ENCODE measurements at regions not wholly inside any gene's neighbourhood (a gene's known extent, or its start where the extent isn't known, plus 50 kb on each side); places are given as distances from the start of the nearest gene placed in this dataset.

- Histone ChIP-seq H3K4me1 (ENCODE audit: control insufficient read depth, insufficient read depth, low read length) (peaks cover 50% of the 10 kb centered on the region), H3K4me3 (ENCODE audit: low read depth, low read length) (no peak overlapping the region), H3K27ac (ENCODE audit: low read depth, low read length) (no peak overlapping the region), H3K27me3 (ENCODE audit: control insufficient read depth, insufficient read depth, low read length) (no peaks in the 10 kb centered on the region), H3K9me3 (ENCODE audit: control insufficient read depth, insufficient read depth, low read length) (no peaks in the 10 kb centered on the region), H3K36me3 (ENCODE audit: control insufficient read depth, insufficient read depth, low read length) (no peaks in the 10 kb centered on the region), H3K9ac (ENCODE audit: low read depth, low read length) (no peak overlapping the region)
Observed at GRCh38 chr9:14531341-14532269, 161.6 kb downstream of the ZDHHC21 start.

DNA sequence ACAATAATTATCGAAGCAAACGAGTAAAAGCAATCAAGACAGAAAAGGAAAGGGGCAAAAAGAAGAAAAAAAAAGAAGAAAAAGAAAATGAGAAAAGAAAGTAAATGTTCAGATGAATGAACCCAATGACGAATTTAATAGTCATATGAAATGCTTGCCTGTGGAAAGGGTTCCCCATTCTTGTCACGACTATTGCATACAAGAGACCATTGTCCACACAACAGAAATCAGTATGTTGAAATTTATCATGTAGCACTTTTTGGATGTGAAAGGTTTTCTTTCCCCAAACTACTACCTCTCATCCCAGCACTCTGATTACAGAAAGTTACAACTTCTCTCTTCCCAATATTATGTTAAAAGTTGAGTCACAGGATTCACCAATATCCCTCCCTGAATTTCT is 162.4 kb downstream of the ZDHHC21 start:
- Histone ChIP-seq H3K27ac (ENCODE audit: low read depth, low read length) (no peak overlapping the region), H3K4me3 (ENCODE audit: low read depth, low read length) (no peak overlapping the region), H3K4me1 (ENCODE audit: control insufficient read depth, insufficient read depth, low read length) (peaks cover 50% of the 10 kb centered on the region), H3K36me3 (ENCODE audit: control insufficient read depth, insufficient read depth, low read length) (no peaks in the 10 kb centered on the region), H3K27me3 (ENCODE audit: control insufficient read depth, insufficient read depth, low read length) (no peaks in the 10 kb centered on the region), H3K9me3 (ENCODE audit: control insufficient read depth, insufficient read depth, low read length) (no peaks in the 10 kb centered on the region), H3K9ac (ENCODE audit: low read depth, low read length) (no peak overlapping the region)

DNA sequence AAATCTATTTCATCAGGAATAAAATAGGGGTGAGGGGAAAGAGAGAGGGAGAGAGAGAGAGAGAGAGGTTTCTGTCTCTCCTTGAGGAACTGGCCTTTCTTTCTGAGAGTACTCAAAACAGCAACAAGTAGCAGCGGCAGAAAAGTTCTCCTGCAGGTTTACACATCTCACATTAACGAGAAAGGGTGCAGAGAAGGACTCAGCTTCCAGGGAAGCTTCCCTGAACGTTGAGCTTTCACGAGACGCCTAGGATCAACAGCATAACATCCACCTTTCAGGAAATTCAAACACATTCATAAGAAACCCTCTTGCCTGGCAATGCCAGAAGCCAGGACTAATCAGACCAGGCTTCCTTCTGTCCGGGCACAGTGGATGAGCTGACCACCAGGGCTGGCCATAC is 162.9 kb downstream of the ZDHHC21 start:
- Histone ChIP-seq H3K9me3 (ENCODE audit: control insufficient read depth, insufficient read depth, low read length) (no peaks in the 10 kb centered on the region), H3K4me3 (ENCODE audit: low read depth, low read length) (no peak overlapping the region), H3K27ac (ENCODE audit: low read depth, low read length) (no peak overlapping the region), H3K27me3 (ENCODE audit: control insufficient read depth, insufficient read depth, low read length) (no peaks in the 10 kb centered on the region), H3K4me1 (ENCODE audit: control insufficient read depth, insufficient read depth, low read length) (peaks cover 47% of the 10 kb centered on the region), H3K9ac (ENCODE audit: low read depth, low read length) (no peak overlapping the region), H3K36me3 (ENCODE audit: control insufficient read depth, insufficient read depth, low read length) (no peaks in the 10 kb centered on the region)

DNA sequence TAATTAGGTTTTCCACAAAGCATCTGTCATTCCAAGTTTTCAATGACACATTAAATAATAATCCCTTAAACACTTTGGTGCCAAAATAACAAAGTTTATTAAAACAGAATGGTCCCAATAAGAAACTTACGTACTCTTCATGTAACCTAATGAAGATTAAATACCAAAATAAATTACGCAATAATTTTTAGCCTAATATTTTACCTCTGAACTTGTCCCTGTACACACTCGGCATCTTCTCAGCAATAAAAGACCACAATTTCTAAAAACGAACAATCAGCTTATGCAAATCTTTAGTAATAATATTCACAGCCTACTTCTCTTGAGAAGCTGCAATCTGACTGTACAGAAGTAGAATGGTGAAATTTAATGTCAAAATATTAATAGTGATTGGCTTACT is 163.6 kb downstream of the ZDHHC21 start:
- Histone ChIP-seq H3K9ac (ENCODE audit: low read depth, low read length) (no peak overlapping the region), H3K4me3 (ENCODE audit: low read depth, low read length) (no peak overlapping the region), H3K27ac (ENCODE audit: low read depth, low read length) (no peak overlapping the region), H3K4me1 (ENCODE audit: control insufficient read depth, insufficient read depth, low read length) (peaks cover 40% of the 10 kb centered on the region), H3K36me3 (ENCODE audit: control insufficient read depth, insufficient read depth, low read length) (no peaks in the 10 kb centered on the region), H3K27me3 (ENCODE audit: control insufficient read depth, insufficient read depth, low read length) (no peaks in the 10 kb centered on the region), H3K9me3 (ENCODE audit: control insufficient read depth, insufficient read depth, low read length) (no peaks in the 10 kb centered on the region)

DNA sequence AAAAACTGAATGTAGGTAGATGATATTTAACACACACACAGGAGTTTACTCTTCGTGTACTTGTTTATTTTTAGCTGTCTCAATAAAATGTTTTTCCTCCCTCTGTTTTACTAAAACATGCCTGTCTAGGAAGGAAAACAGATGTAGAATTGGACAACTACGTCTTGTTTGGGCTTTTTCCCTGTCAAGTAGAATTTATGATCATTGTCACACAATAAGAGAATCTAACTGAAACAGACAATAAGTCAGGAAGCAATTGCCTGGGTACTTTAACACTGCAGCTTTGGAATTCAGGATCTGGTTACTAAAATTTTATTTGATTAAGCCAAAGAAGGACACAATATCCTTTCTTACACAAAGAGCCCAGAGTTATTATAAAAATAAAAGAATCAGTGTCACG is 164.2 kb downstream of the ZDHHC21 start:
- Histone ChIP-seq H3K27me3 (ENCODE audit: control insufficient read depth, insufficient read depth, low read length) (no peaks in the 10 kb centered on the region), H3K9me3 (ENCODE audit: control insufficient read depth, insufficient read depth, low read length) (no peaks in the 10 kb centered on the region), H3K4me1 (ENCODE audit: control insufficient read depth, insufficient read depth, low read length) (peaks cover 35% of the 10 kb centered on the region), H3K27ac (ENCODE audit: low read depth, low read length) (no peak overlapping the region), H3K4me3 (ENCODE audit: low read depth, low read length) (no peak overlapping the region), H3K9ac (ENCODE audit: low read depth, low read length) (no peak overlapping the region), H3K36me3 (ENCODE audit: control insufficient read depth, insufficient read depth, low read length) (no peaks in the 10 kb centered on the region)

DNA sequence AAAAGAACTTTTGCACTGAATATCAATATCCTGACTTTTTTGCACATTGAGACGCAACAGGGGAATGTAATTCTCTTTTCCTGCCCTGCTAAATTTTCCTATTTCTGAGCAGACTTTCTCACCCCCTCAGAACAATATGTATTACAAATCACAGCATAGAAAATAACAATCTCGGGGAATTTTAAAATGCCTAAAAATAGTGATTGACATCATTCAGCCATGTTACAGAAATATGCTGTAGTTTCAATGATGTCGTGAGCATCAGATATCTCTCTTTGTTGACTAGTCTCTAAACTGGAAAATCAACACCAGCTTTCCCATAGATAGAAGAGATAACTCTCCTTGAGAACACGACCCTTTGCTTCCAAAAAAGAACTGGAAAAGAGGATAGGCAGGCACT is 166.7 kb downstream of the ZDHHC21 start:
- H3K27me3 ChIP-seq (ENCODE audit: control insufficient read depth, insufficient read depth, low read length), result no peaks in the 10 kb centered on the region
- H3K4me1 ChIP-seq (ENCODE audit: control insufficient read depth, insufficient read depth, low read length), result peaks cover 18% of the 10 kb centered on the region
- no peak overlapping the region for H3K4me3 ChIP-seq (ENCODE audit: low read depth, low read length)
- H3K36me3 ChIP-seq (ENCODE audit: control insufficient read depth, insufficient read depth, low read length), result no peaks in the 10 kb centered on the region
- no peak overlapping the region for H3K27ac ChIP-seq (ENCODE audit: low read depth, low read length)
- H3K9me3 ChIP-seq (ENCODE audit: control insufficient read depth, insufficient read depth, low read length), result no peaks in the 10 kb centered on the region
- no peak overlapping the region for H3K9ac ChIP-seq (ENCODE audit: low read depth, low read length)

DNA sequence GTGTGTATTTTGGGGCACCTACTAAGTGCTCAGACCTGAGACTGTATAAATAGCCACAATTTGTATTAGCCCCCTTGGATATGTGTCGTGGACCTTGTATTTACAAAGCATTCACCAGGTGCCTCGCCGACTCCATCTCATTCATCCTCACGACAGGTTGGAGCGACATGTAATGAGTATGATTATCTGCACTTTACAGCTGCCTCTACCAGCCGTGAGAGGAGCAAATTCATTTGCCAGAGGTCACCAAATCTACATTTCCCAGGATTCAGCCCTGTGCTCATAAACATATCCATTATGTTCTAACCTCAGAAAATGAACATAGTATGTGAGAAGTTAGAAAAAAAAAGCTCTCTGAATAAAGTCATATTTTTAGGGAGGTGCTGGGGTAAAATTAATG is 167.4 kb downstream of the ZDHHC21 start:
- Histone ChIP-seq H3K27ac (ENCODE audit: low read depth, low read length) (no peak overlapping the region), H3K36me3 (ENCODE audit: control insufficient read depth, insufficient read depth, low read length) (no peaks in the 10 kb centered on the region), H3K9me3 (ENCODE audit: control insufficient read depth, insufficient read depth, low read length) (no peaks in the 10 kb centered on the region), H3K4me3 (ENCODE audit: low read depth, low read length) (no peak overlapping the region), H3K4me1 (ENCODE audit: control insufficient read depth, insufficient read depth, low read length) (peaks cover 13% of the 10 kb centered on the region), H3K9ac (ENCODE audit: low read depth, low read length) (no peak overlapping the region), H3K27me3 (ENCODE audit: control insufficient read depth, insufficient read depth, low read length) (no peaks in the 10 kb centered on the region)

GRCh38 chr9:14524873-14525515 is 168.2 kb downstream of the ZDHHC21 start:
- Histone ChIP-seq H3K27ac (ENCODE audit: low read depth, low read length) (no peak overlapping the region), H3K4me3 (ENCODE audit: low read depth, low read length) (no peak overlapping the region), H3K9ac (ENCODE audit: low read depth, low read length) (no peak overlapping the region), H3K27me3 (ENCODE audit: control insufficient read depth, insufficient read depth, low read length) (no peaks in the 10 kb centered on the region), H3K36me3 (ENCODE audit: control insufficient read depth, insufficient read depth, low read length) (no peaks in the 10 kb centered on the region), H3K4me1 (ENCODE audit: control insufficient read depth, insufficient read depth, low read length) (peaks cover 4% of the 10 kb centered on the region), H3K9me3 (ENCODE audit: control insufficient read depth, insufficient read depth, low read length) (no peaks in the 10 kb centered on the region)

DNA sequence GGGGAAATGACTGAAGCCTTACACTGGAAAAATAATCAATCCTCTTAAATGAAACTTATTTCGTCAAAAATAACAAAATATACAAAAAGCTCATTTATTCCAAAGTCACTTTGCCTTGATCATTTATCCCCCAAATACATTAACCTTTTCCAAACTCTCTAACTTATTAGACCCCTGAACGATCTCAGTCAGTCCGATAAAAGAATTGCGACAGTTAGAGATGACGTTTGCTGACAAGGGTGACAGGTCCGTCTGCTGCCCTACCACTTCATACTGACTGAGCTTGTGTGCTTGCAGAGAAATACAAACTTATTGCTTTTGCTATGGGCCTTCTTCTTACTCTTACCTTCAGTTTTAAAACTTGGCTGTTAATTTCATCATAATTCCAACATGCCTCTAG is 169.7 kb downstream of the ZDHHC21 start:
- H3K9ac ChIP-seq (ENCODE audit: low read depth, low read length), result no peak overlapping the region
- no peaks in the 10 kb centered on the region for H3K36me3 ChIP-seq (ENCODE audit: control insufficient read depth, insufficient read depth, low read length)
- H3K27ac ChIP-seq (ENCODE audit: low read depth, low read length), result no peak overlapping the region
- H3K27me3 ChIP-seq (ENCODE audit: control insufficient read depth, insufficient read depth, low read length), result no peaks in the 10 kb centered on the region
- no peak overlapping the region for H3K4me3 ChIP-seq (ENCODE audit: low read depth, low read length)
- no peaks in the 10 kb centered on the region for H3K9me3 ChIP-seq (ENCODE audit: control insufficient read depth, insufficient read depth, low read length)
- peaks cover 3% of the 10 kb centered on the region; the same call in 1 of the 2 replicates for H3K4me1 ChIP-seq (ENCODE audit: control insufficient read depth, insufficient read depth, low read length)

- Histone ChIP-seq H3K36me3 (ENCODE audit: control insufficient read depth, insufficient read depth, low read length) (no peaks in the 10 kb centered on the region), H3K4me3 (ENCODE audit: low read depth, low read length) (no peak overlapping the region), H3K27me3 (ENCODE audit: control insufficient read depth, insufficient read depth, low read length) (no peaks in the 10 kb centered on the region), H3K9ac (ENCODE audit: low read depth, low read length) (no peak overlapping the region), H3K9me3 (ENCODE audit: control insufficient read depth, insufficient read depth, low read length) (no peaks in the 10 kb centered on the region), H3K4me1 (ENCODE audit: control insufficient read depth, insufficient read depth, low read length) (peaks cover 3% of the 10 kb centered on the region), H3K27ac (ENCODE audit: low read depth, low read length) (no peak overlapping the region)
Observed at GRCh38 chr9:14522627-14523379, 170.4 kb downstream of the ZDHHC21 start.

DNA sequence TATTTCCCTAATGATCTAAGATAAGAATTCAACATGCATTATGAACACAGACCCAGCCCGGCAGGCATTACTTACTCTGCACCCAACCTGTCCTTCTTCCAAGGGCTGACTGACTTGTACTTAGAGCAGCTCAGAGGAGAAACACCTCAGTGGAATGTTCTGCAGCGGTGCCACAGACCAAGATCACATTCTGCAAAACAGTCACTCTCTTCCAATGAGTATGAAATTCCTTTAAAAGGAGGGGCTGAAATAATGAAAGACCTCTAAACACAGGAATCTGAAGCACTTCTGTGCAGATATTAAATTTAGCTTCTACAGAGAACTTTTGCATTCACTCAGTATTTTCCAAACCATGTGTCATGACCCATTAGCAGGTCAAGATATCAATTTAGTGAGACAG is 172.9 kb downstream of the ZDHHC21 start:
- Histone ChIP-seq H3K9ac (ENCODE audit: low read depth, low read length) (no peak overlapping the region), H3K27me3 (ENCODE audit: control insufficient read depth, insufficient read depth, low read length) (no peaks in the 10 kb centered on the region), H3K4me1 (ENCODE audit: control insufficient read depth, insufficient read depth, low read length) (peaks cover 27% of the 10 kb centered on the region), H3K27ac (ENCODE audit: low read depth, low read length) (no peak overlapping the region), H3K9me3 (ENCODE audit: control insufficient read depth, insufficient read depth, low read length) (no peaks in the 10 kb centered on the region), H3K4me3 (ENCODE audit: low read depth, low read length) (no peak overlapping the region), H3K36me3 (ENCODE audit: control insufficient read depth, insufficient read depth, low read length) (no peaks in the 10 kb centered on the region)
